GM12878 (cell line): ENCODE measurements at regions not wholly inside any gene's neighbourhood (a gene's known extent, or its start where the extent isn't known, plus 50 kb on each side); places are given as distances from the start of the nearest gene placed in this dataset.

Experiments used
- ATAC-seq: fragments of 200-7000 bp; cut with Tn5 transposase; 3 replicates; pipeline ENCODE4 v1.9.1; 2020; ENCODE audit warnings: mild to moderate bottlenecking, moderate library complexity
- BruUV-seq: library from RNA; stranded (reverse); fragments of 400-500 nt; replicated peaks from 2 replicates; lab custom pipeline; 2021; lab: Mats Ljungman, UMichigan
- CTCF ChIA-PET: fragments of 300-600 bp; sonication (Branson Sonifier 250); formaldehyde crosslinking; extraction: SDS; loops from one replicate; lab custom pipeline; 2021; ENCODE audit warnings: inconsistent platforms; lab: Yijun Ruan, JAX
- POLR2A ChIA-PET: fragments of 350-600 bp; formaldehyde crosslinking; extraction: SDS; loops from one replicate; lab custom pipeline; 2021; ENCODE audit warnings: inconsistent platforms; lab: Charles Lee
- RAD21 ChIA-PET: fragments of 300-600 bp; sonication (Branson Sonifier 250); formaldehyde crosslinking; loops from one replicate; lab custom pipeline; 2023; ENCODE audit warnings: antibody characterized with exemption; ENCODE audit not compliant: unreplicated experiment; lab: Charles Lee
- SMC1A ChIA-PET: fragments of 300-600 bp; sonication (Branson Sonifier 250); formaldehyde crosslinking; loops from one replicate; lab custom pipeline; 2023; ENCODE audit not compliant: unreplicated experiment, uncharacterized antibody; lab: Charles Lee
- DNase-seq: peaks from one replicate; pipeline ENCODE4 v3.0.0-alpha.2; 2011; ENCODE audit warnings: low read depth, low spot score
- FAIRE-seq: peaks from 3 replicates; lab custom pipeline; 2011; peaks lifted over from hg19 to GRCh38; lab: Jason Lieb, UNC
- H2AFZ ChIP-seq: 2 replicates; pipeline ENCODE4 v1.6.0; 2011; ENCODE audit warnings: low read depth, low read length, control low read depth; ENCODE audit not compliant: control insufficient read depth
- H3K27ac ChIP-seq: 2 replicates; pipeline ENCODE4 v1.5.1; 2011; ENCODE audit warnings: control low read depth; ENCODE audit not compliant: control insufficient read depth, insufficient read depth
- H3K27me3 ChIP-seq, 2 experiments: replicated peaks in 1 of 2; 2 replicates each; pipeline versions ENCODE4 v1.6.0 to v1.6.1; 2011; ENCODE audit warnings: low read length in 1 of 2; ENCODE audit not compliant: control insufficient read depth in 2 of 2, insufficient read depth in 2 of 2
- H3K36me3 ChIP-seq, 2 experiments: 2 replicates each; pipeline ENCODE4 v1.5.1; 2011; ENCODE audit warnings: low read length in 1 of 2; ENCODE audit not compliant: control insufficient read depth in 2 of 2, insufficient read depth in 2 of 2
- H3K4me1 ChIP-seq: 2 replicates; pipeline ENCODE4 v1.6.1; 2011; ENCODE audit warnings: mild to moderate bottlenecking, low read length, moderate library complexity, mixed read lengths; ENCODE audit not compliant: control insufficient read depth, insufficient read depth
- H3K4me2 ChIP-seq: 2 replicates; pipeline ENCODE4 v1.6.0; 2011; ENCODE audit warnings: control low read depth; ENCODE audit not compliant: control insufficient read depth, insufficient read depth
- H3K4me3 ChIP-seq: fragments of 200-600 bp; sonication (generic); 2 replicates; pipeline ENCODE4 v1.5.1; 2016
- H3K79me2 ChIP-seq: 2 replicates; pipeline ENCODE4 v1.6.0; 2011; ENCODE audit warnings: low read length; ENCODE audit not compliant: control insufficient read depth, insufficient read depth
- H3K9ac ChIP-seq: 2 replicates; pipeline ENCODE4 v1.8.0; 2011; ENCODE audit warnings: low read length, control low read depth, mixed read lengths; ENCODE audit not compliant: control insufficient read depth, insufficient read depth
- H3K9me3 ChIP-seq: replicated peaks from 3 replicates; pipeline ENCODE4 v1.5.1; 2011; ENCODE audit warnings: mild to moderate bottlenecking, low read length; ENCODE audit not compliant: control insufficient read depth, insufficient read depth
- H4K20me1 ChIP-seq: 2 replicates; pipeline ENCODE4 v1.6.0; 2011; ENCODE audit not compliant: control insufficient read depth, insufficient read depth
- CHD1 ChIP-seq: IDR thresholded peaks from 2 replicates; pipeline ENCODE4 v1.6.1; 2012; ENCODE audit warnings: low read depth, low read length, improper control_type of control experiment
- ELK1 ChIP-seq: IDR thresholded peaks from 2 replicates; pipeline ENCODE4 v1.6.1; 2012; ENCODE audit warnings: low read depth, low read length, improper control_type of control experiment
- HDAC2 ChIP-seq: fragments of 200-600 bp; sonication (generic); IDR thresholded peaks from 2 replicates; pipeline ENCODE4 v1.6.1; 2017
- IKZF1 ChIP-seq: fragments of 450-650 bp; conservative IDR thresholded peaks from 2 replicates; pipeline ENCODE4 v1.6.1; 2017; ENCODE audit warnings: antibody characterized with exemption, mild to moderate bottlenecking
- NFIC ChIP-seq: IDR thresholded peaks from 2 replicates; pipeline ENCODE4 v1.6.1; 2012; ENCODE audit warnings: low read depth, mild to moderate bottlenecking, inconsistent platforms, low read length, moderate library complexity
- RAD51 ChIP-seq: fragments of 450-650 bp; IDR thresholded peaks from 2 replicates; pipeline ENCODE4 v1.6.1; 2016; ENCODE audit warnings: moderate library complexity, mild to moderate bottlenecking, inconsistent platforms
- SMAD5 ChIP-seq: IDR thresholded peaks from 2 replicates; pipeline ENCODE4 v1.6.1; 2016; ENCODE audit warnings: antibody characterized with exemption, low read depth
- YBX1 ChIP-seq: fragments of 450-650 bp; IDR thresholded peaks from 2 replicates; pipeline ENCODE4 v1.6.1; 2016; ENCODE audit warnings: antibody characterized with exemption
- ZBTB33 ChIP-seq: fragments of 450-650 bp; IDR thresholded peaks from 2 replicates; pipeline ENCODE4 v1.6.1; 2017; ENCODE audit warnings: mild to moderate bottlenecking
- ZBTB4 ChIP-seq: fragments of 450-650 bp; formaldehyde crosslinking; IDR thresholded peaks from 2 replicates; pipeline ENCODE4 v1.4.0; 2022; ENCODE audit warnings: mild to moderate bottlenecking, moderate library complexity
- WGBS: methylation state at CpG from one replicate; pipeline ENCODE4 v1.1.6; 2016; ENCODE audit warnings: low lambda C conversion rate; ENCODE audit not compliant: insufficient replicate concordance, insufficient coverage; ENCODE audit errors: missing lambda C conversion rate; 5-methylcytosine and 5-hydroxymethylcytosine counted together
- in situ Hi-C: fragments of 300-500 bp; cut with MboI; formaldehyde crosslinking; loops from 9 replicates; pipeline ENCODE4 v1.14.3; 2018; ENCODE audit warnings: mixed read lengths
- intact Hi-C: fragments of 100-400 bp; cut with micrococcal nuclease; formaldehyde crosslinking; loops from one replicate; pipeline ENCODE4 v1.14.2; 2022; ENCODE audit not compliant: unreplicated experiment
- TF ChIP-seq, protein P1 (sequence below): IDR thresholded peaks from 2 replicates; pipeline ENCODE4 v1.6.1; 2012; ENCODE audit warnings: low read depth, low read length, improper control_type of control experiment
- TF ChIP-seq, protein P2 (sequence below): fragments of 450-650 bp; IDR thresholded peaks from 2 replicates; pipeline ENCODE4 v1.6.1; 2016; ENCODE audit warnings: mild to moderate bottlenecking

GRCh38 chr6:3937438-3937837 is 88.3 kb downstream of the FAM50B start:
- Histone ChIP-seq H4K20me1 (no peaks in the 10 kb centered on the region), H2AFZ (no peak overlapping the region), H3K27ac (no peak overlapping the region), H3K9me3 (no peaks in the 10 kb centered on the region), H3K9ac (no peak overlapping the region), H3K27me3 (no peaks in the 10 kb centered on the region; a peak in 2 of 4 replicates), H3K36me3 (no peaks in the 10 kb centered on the region), H3K4me1 (no peaks in the 10 kb centered on the region), H3K4me3 (no peak overlapping the region), H3K79me2 (no peaks in the 10 kb centered on the region), H3K4me2 (no peak overlapping the region)
- in situ Hi-C loops (no loop called here), intact Hi-C loops (no loop called here)
- ATAC-seq (no peak), FAIRE-seq (no peak), DNase-seq (no peak)
- ChIA-PET RAD21 (no interaction called here), POLR2A (no interaction called here), SMC1A (interaction anchor here (0.7 kb wide), 1 partner anchor 30 kb away, joined by 4 read pairs; no protein-coding TSS in a partner anchor), CTCF (interaction anchor here (1.3 kb wide), 1 partner anchor 11 kb away, joined by 4 read pairs; no protein-coding TSS in a partner anchor)
- WGBS = 21% methylated on average over 2 of the region's 2 CpGs
- BruUV-seq = no TSS peak
- TF ChIP-seq, protein P1, sequence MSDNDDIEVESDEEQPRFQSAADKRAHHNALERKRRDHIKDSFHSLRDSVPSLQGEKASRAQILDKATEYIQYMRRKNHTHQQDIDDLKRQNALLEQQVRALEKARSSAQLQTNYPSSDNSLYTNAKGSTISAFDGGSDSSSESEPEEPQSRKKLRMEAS = no peak
- TF ChIP-seq ZBTB4 (CRISPR knock-in tag) = no peak
- no peak for TF ChIP-seq ZBTB33
- no peak for TF ChIP-seq CHD1
- TF ChIP-seq, protein P2, sequence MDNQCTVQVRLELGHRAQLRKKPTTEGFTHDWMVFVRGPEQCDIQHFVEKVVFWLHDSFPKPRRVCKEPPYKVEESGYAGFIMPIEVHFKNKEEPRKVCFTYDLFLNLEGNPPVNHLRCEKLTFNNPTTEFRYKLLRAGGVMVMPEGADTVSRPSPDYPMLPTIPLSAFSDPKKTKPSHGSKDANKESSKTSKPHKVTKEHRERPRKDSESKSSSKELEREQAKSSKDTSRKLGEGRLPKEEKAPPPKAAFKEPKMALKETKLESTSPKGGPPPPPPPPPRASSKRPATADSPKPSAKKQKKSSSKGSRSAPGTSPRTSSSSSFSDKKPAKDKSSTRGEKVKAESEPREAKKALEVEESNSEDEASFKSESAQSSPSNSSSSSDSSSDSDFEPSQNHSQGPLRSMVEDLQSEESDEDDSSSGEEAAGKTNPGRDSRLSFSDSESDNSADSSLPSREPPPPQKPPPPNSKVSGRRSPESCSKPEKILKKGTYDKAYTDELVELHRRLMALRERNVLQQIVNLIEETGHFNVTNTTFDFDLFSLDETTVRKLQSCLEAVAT = no peak
- TF ChIP-seq ELK1 = no peak
- no peak for TF ChIP-seq YBX1
- no peak for TF ChIP-seq IKZF1
- TF ChIP-seq HDAC2 = no peak
- TF ChIP-seq RAD51 = no peak
- no peak for TF ChIP-seq SMAD5
- TF ChIP-seq NFIC = no peak
